ENCODE measurements at regions not wholly inside any gene's neighbourhood (a gene's known extent, or its start where the extent isn't known, plus 50 kb on each side); places are given as distances from the start of the nearest gene placed in this dataset.
A peak's percentile ranks its signal among the peaks of the same experiment; 100 is the strongest.

GRCh38 chr6:43911354-43912115, 141.5 kb downstream of the VEGFA start (continued):
- TF ChIP-seq MGA (IDR thresholded peaks at IDR 0.05): peak; percentile 72
- TF ChIP-seq BCOR (IDR thresholded peaks at IDR 0.05): no peak
- 0 out of 2 replicates have a peak, but pooled peaks have one; percentile 28 for TF ChIP-seq ATF7 (IDR thresholded peaks at IDR 0.05)
- peak; percentile 43; the same call in 1 of the 2 replicates for TF ChIP-seq ZNF449 (CRISPR knock-in tag; IDR thresholded peaks at IDR 0.05)
- no peak for TF ChIP-seq PREB (CRISPR knock-in tag; IDR thresholded peaks at IDR 0.05)
- TF ChIP-seq POLR2AphosphoS2 (IDR thresholded peaks at IDR 0.05; ENCODE audit: low read length): no peak
- TF ChIP-seq NBN (IDR thresholded peaks at IDR 0.05; ENCODE audit: low read depth): peak; percentile 30; the same call in 1 of the 2 replicates
- no peak for TF ChIP-seq HDAC3 (IDR thresholded peaks at IDR 0.05; ENCODE audit: borderline replicate concordance, partially characterized antibody)
- no peak for TF ChIP-seq NR1H2 (CRISPR knock-in tag; IDR thresholded peaks at IDR 0.05)
- TF ChIP-seq CEBPG (CRISPR knock-in tag; IDR thresholded peaks at IDR 0.05): peak; percentile 57
- no peak; a peak in 2 of 4 replicates for TF ChIP-seq CEBPG (tag; conservative IDR thresholded peaks at IDR 0.05 in 1 of 2, IDR thresholded peaks at IDR 0.05 in 1 of 2)
- TF ChIP-seq XRCC4 (IDR thresholded peaks at IDR 0.05; ENCODE audit: extremely low read depth, insufficient read depth, insufficient read length): no peak
- peak; percentile 3; the same call in 1 of the 2 replicates for TF ChIP-seq HIVEP1 (CRISPR knock-in tag; IDR thresholded peaks at IDR 0.05)
- peak; percentile 47; the same call in 1 of the 2 replicates for TF ChIP-seq ZFX (CRISPR knock-in tag; IDR thresholded peaks at IDR 0.05)

Data from K562 (cell line).